ENCODE measurements at regions not wholly inside any gene's neighbourhood (a gene's known extent, or its start where the extent isn't known, plus 50 kb on each side); places are given as distances from the start of the nearest gene placed in this dataset.

DNA sequence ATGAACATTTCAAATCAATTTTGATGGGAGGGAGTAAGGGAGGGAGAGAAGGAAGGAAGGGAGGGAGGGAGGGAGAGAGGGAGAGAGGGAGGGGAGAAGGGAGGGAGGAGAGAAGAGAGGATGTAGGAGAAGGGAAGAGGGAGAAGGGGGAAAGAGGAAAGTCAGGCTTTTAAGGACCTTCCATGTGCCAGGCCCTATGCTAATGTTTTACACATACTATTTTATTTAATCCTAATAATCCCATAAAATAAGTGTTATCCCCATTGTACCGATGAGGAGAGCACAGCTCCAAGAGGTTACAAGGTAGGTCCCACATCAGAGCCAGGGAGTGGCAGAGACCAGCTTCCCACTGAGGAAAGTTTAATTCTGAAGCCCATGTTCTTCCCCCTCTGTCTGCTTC is 341.9 kb downstream of the RAB28 start:
- Mint-ChIP-seq H3K9me3 (no peaks in the 10 kb centered on the region), H3K4me1 (ENCODE audit: unreplicated experiment) (peaks cover 8% of the 10 kb centered on the region), H3K27ac (no peak overlapping the region), H3K27me3 (no peaks in the 10 kb centered on the region), H3K4me3 (no peak overlapping the region), H3K36me3 (no peaks in the 10 kb centered on the region)
- TF ChIP-seq, protein P1, sequence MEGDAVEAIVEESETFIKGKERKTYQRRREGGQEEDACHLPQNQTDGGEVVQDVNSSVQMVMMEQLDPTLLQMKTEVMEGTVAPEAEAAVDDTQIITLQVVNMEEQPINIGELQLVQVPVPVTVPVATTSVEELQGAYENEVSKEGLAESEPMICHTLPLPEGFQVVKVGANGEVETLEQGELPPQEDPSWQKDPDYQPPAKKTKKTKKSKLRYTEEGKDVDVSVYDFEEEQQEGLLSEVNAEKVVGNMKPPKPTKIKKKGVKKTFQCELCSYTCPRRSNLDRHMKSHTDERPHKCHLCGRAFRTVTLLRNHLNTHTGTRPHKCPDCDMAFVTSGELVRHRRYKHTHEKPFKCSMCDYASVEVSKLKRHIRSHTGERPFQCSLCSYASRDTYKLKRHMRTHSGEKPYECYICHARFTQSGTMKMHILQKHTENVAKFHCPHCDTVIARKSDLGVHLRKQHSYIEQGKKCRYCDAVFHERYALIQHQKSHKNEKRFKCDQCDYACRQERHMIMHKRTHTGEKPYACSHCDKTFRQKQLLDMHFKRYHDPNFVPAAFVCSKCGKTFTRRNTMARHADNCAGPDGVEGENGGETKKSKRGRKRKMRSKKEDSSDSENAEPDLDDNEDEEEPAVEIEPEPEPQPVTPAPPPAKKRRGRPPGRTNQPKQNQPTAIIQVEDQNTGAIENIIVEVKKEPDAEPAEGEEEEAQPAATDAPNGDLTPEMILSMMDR (conservative IDR thresholded peaks at IDR 0.05), result no peak
- no peak for DNase-seq (ENCODE audit: extremely low spot score, unreplicated experiment)

DNA sequence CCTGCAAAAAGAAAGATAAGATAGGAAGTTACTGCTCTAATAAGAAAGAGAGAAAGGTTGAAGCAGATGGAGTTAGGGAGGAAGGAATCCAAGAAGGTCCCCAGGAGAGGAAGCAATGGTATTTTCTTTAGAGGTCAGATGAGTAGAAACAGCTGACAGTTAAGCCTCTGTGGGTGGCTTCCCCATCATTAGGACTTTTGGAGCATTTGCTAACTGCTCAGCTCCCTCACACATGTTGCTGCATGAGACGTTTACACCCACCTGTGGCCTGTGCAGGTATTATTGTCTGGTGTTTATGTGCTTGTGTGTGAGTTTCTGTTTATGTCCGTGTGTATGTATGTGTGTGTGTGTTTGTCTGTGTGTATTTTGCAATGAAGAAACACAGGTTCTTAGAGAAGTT is 346.8 kb downstream of the RAB28 start:
- H3K27ac Mint-ChIP-seq, result no peak overlapping the region
- TF ChIP-seq, protein P1 (conservative IDR thresholded peaks at IDR 0.05), result no peak
- no peak overlapping the region for H3K4me3 Mint-ChIP-seq
- no peaks in the 10 kb centered on the region for H3K9me3 Mint-ChIP-seq
- H3K4me1 Mint-ChIP-seq (ENCODE audit: unreplicated experiment), result no peaks in the 10 kb centered on the region
- no peak for DNase-seq (ENCODE audit: extremely low spot score, unreplicated experiment)
- H3K36me3 Mint-ChIP-seq, result no peaks in the 10 kb centered on the region
- H3K27me3 Mint-ChIP-seq, result no peaks in the 10 kb centered on the region

DNA sequence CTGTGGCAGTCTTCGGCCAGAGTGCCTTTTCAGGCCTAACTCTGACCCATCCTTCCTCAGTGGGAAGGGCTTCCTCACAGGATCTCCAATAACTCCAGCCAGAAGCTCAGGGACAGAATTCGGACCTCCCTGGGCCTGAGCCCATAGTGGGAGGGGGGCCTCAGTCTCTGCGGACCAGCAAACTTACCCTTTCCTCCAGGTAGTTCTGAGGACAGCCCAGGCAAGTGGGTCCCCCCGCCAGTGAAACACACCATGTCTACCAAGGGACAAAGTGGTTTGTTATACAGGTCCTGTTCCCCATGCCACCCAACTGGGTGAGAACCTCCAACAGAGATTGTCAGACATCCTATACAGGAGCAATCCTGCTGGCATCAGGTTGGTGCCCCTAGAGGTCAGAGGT is 350.4 kb downstream of the RAB28 start:
- no peak for DNase-seq (ENCODE audit: extremely low spot score, unreplicated experiment)
- TF ChIP-seq, protein P1 (conservative IDR thresholded peaks at IDR 0.05), result no peak
- Mint-ChIP-seq H3K4me1 (ENCODE audit: unreplicated experiment) (no peaks in the 10 kb centered on the region), H3K36me3 (no peaks in the 10 kb centered on the region), H3K4me3 (no peak overlapping the region), H3K9me3 (no peaks in the 10 kb centered on the region), H3K27me3 (no peaks in the 10 kb centered on the region), H3K27ac (no peak overlapping the region)

DNA sequence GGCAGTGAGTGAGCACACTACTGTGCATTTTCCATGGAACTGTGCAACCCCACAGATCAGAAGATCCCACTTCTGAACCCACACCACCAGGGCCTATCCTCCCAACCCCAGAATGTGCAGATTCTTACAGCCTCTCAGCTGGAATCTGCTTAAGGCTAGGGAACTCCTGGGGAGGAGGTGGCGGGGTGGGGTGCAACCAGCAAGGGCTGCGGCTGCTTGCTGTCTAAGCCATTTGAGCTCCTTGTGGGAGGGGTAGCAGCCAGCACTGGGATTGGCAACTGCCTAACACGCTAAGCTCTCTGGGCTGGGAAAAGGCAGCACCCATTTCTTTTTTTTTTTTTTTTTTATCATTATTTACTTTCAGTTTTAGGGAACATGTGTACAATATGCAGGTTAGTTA is 353.3 kb downstream of the RAB28 start:
- TF ChIP-seq, protein P1 (conservative IDR thresholded peaks at IDR 0.05), result no peak
- Mint-ChIP-seq H3K27ac (no peak overlapping the region), H3K27me3 (no peaks in the 10 kb centered on the region), H3K9me3 (no peaks in the 10 kb centered on the region), H3K4me1 (ENCODE audit: unreplicated experiment) (no peaks in the 10 kb centered on the region), H3K36me3 (no peaks in the 10 kb centered on the region), H3K4me3 (no peak overlapping the region)
- DNase-seq (ENCODE audit: extremely low spot score, unreplicated experiment), result no peak

DNA sequence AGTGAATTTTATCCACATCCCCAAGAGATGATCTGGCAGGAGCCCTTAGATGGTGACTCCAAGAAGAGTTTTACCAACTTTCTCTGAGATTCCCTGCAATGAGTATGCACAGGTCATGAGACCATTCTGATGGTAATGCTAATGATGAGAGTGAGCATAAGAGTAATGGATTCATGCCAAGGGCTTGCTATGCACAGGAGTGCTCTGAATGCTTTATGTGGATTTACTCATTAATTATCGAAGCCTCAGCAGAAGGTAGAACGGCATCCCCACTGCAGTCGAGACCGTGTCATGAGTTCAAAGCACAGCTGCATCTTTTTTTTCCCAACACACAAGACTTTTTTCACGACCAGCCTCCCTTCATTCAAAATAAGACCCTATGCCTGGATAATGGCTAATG is 355.0 kb downstream of the RAB28 start:
- Mint-ChIP-seq H3K27me3 (peaks cover 3% of the 10 kb centered on the region), H3K4me3 (no peak overlapping the region), H3K27ac (no peak overlapping the region), H3K4me1 (ENCODE audit: unreplicated experiment) (no peaks in the 10 kb centered on the region), H3K36me3 (no peaks in the 10 kb centered on the region), H3K9me3 (no peaks in the 10 kb centered on the region)
- DNase-seq (ENCODE audit: extremely low spot score, unreplicated experiment), result no peak
- TF ChIP-seq, protein P1 (conservative IDR thresholded peaks at IDR 0.05), result no peak

Data from type B pancreatic cell (in vitro differentiated cells).